ENCODE measurements at regions not wholly inside any gene's neighbourhood (a gene's known extent, or its start where the extent isn't known, plus 50 kb on each side); places are given as distances from the start of the nearest gene placed in this dataset.
"Not testable (repeated sequence)": the region's sequence is repeated elsewhere in the genome, so short reads cannot be mapped to it uniquely, and the experiment has no call there.

DNA sequence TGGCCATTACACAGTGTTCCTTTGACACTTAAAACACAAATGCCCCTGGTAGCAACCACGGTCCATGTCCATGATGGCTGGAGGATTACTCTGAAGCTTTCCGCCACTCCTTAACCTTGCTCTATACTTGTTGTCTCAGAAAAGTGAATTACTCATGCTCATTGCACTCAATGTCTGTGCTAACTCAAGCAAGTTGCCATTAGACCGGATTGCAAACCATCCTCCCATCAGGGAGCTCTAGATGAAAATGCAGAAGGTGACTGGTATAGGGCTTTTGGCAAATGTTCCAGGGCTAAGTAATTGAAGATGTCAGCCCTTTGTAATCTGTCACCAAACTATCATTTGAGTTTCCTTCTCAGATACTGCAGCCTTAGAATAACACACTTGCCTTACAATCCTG is 1288.3 kb upstream of the B3GALT2 start:
- DNase-seq: no peak

DNA sequence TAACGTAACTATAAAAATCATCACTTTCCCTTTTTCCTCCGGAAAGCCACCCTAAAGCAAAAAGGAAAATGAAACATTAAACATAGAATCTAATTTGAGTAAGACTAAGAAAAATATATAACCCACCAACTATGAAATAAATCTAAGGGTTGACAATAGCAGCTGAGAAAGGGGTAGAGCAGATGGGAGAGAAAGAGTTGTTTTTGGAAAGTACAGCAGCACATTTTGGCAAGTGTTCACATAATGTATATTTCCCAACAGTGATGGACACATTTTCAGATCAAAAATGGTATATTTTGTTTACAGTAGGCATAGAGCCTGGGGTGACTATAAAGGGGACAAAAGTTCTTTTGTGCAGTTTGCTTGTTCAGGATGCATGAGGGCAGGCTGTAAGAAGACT is 1287.4 kb upstream of the B3GALT2 start:
- no peak for DNase-seq

DNA sequence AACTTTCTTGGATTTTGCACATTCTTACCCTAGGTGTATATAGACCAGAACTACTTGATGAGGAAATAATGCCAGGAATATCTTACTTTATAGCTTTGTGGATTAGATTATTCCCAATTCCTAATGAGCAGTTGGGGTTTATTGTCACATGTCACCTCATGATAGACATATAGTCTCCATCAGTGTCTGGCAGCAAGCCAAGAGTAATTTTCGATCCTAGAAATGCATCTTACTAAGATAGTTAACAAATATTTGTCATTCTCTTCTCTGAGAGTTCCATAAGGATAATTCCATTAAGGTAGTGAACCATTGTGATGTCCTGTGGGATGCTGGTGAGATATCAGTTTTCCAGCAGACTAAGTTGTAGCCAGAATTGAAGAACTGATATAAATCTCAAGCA is 1282.9 kb upstream of the B3GALT2 start:
- no peak for DNase-seq

DNA sequence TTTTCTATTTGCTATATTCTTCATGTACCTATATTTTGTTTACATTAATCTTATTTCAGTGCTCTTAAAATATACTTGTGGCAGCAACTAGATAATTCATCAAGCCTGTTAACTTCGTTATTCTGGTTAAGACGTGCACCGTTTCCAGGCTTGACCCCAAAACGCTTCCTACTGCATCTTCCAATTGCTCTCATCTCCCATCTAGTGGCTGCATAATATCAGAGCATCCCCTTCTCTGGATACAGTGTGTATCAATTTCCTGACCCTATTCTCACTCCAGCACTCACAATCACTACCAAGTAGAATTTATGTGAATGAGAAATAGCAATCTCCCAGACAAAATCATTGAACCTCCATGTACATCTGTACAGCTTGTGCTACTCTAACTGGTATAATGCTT is 1280.3 kb upstream of the B3GALT2 start:
- DNase-seq: no peak

DNA sequence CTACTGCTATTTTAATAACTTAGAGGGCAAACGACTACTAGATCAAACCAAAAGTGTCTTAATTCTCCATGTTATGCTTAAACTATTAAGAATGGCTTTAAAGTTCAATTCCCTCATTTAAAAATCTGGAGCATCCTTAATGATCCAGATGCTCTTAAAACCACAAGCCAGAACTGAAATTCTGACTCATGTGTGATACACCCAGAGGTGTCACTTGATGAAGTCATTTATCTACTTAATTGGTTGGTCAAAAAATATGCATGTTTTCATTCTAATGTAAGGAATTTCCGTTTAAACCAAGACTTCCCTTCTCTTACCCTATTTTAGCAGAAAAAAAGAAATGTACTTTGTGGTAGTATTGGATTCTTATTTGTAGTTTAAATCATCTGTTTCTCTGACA is 1261.2 kb upstream of the B3GALT2 start:
- no peak for DNase-seq

DNA sequence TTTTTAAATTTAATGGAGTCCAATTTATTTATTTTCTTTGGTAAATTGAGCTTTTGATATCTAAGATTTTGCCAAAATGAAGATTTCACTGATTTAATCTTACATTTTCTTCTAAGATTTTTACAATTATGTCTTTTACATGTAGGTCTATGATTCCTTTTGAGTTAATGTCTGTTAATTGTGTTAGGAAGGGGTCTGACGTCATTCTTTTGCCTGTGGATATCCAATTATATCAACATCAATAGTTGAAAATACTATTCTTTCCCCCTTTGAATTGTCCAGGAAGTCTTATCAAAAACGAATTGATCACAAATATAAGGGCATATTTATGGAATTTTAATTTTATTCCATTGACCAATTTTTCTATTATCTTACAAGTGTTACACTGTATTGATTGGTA is 1258.8 kb upstream of the B3GALT2 start:
- DNase-seq: no peak

DNA sequence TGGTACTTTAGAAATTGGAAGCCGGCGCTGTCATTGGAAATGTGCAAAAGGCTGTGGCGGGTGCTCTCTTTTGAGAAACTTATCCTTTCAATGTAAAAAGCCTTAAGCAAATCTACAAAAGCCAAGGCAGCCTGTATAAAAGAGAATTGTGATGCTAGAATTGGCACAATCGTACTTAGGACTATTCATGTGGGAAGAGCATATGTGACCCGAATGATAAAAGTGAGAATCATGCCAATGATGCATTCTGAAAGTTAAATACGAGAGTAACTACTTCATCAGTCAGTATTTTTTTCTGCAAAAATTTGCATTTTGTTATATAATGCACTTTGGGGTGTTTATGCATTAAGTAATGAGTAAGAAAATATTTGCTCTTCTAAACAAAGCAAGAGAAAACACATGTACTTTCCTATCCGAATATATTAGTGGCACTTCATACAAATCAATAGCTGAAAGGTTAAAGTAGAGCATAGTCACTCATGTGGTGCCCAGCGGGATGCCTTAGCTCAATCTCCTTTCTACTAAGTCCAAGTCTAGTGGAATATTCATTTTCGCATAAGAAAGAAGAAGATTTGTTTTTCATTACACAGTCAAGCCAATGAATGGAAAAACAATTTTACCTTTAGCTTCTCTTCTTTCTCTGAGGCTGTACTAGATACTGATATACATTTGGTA is 1256.6 kb upstream of the B3GALT2 start:
- no peak for DNase-seq

DNA sequence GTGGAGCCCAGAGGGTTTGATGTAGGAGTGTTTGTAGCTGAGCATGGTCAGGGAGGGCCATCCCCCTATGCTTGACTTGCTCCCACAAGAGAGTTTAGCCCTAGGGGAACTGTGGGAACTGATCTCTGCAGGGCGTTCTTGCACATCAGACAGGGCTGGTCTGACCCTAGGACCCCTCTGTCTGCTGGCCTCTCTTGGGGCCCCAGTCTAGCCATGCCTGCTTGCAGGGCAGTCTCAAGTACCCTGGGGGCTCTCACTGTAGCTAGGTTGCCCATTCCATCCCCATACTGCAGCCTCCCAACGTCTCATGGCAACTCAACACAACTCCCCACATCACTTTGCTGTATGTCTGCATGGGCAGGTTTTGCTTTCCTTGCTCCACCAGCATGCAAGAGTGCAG is 1250.7 kb upstream of the B3GALT2 start:
- DNase-seq: no peak

DNA sequence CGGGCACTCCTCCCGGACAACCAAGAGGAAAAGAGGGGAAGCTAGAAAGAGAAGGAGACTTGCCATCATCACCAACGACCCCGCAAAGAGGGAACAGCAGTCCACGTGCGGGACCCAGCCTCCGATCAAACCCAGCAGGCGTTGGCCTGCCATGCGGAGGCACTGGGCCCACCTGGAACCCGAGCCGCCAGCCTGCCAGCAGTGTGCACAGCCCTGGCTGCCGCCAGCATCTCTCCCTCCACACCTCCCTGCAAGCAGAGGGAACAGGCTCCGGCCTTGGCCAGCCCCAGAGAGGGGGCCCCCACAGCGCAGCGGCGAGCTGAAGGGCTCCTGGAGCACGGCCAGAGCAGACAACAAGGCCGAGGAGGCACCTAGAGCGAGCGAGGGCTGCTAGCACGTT is 1244.7 kb upstream of the B3GALT2 start:
- no peak for DNase-seq

DNA sequence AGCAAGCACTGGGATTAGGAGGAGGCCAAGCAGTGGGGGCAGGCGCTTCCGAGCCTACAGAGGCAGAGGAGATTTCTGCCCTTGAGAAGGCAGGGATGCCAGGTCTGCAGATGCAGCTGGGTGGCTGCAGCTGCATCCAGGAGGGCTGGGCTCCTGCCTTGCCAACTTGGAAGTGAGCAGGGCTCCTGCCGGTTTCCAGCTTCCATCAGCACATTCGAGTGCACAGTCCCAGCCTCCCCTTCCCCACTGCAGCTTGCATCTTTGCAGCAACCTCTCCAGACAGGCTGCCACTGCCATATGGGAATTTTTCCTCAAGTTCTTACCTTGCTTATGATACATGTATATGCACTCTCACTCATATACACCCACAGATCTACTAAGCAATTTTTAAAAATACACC is 1234.3 kb upstream of the B3GALT2 start:
- DNase-seq: no peak

DNA sequence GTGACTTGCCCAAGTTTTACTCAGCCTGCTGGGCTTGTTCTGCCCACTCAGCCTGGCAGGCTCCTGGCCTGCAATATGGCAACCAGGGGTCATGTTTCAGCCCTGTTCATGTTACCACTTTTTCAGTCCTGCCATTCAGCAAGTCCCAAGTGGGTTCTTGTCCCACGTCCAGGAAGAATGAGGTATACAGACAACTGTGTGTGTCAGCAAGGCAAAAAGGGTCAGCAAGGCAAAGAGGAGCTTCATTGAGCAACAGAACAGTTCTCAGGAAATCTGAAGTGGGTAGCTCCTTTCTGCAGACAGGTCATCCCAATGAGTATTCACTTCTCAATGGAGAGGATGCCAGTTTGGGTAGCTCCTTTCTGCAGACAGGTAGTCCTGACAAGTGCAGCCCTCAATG is 1233.3 kb upstream of the B3GALT2 start:
- DNase-seq: no peak

DNA sequence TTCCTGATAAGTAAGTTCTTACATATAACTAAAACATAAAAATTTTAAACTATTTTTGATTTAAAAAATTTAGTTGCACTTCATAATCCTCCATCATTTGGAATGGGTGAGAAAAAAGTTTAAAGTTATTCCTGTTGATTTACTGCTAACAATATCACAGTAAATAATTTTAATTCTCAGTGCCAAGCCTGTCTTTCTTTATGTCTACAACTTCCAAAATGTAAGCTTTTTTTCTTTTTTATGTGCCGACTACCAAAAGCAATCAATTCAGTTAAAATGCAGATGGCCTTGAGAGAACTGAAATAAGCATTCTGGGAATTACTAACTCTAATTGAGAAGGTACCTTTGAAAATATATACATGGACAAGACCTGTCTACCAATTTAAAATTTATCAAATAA is 1224.3 kb upstream of the B3GALT2 start:
- DNase-seq: no peak

DNA sequence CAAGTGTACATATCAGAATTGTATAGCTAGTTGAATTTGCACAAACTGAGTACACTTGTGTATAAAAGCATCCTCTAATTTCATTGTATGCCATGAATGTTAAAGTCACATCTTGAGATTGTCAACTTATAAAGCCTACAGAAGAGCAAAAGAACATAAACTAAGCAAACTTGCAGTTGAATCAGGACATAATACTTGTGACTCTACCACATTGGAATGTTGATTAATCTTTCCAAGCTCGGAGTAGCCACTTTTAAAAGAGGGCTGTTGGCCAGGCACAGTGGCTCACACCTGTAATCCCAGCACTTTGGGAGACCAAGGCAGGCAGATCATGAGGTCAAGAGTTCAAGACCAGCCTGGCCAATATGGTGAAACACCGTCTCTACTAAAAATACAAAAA is 1220.8 kb upstream of the B3GALT2 start:
- DNase-seq: not testable (repeated sequence)

DNA sequence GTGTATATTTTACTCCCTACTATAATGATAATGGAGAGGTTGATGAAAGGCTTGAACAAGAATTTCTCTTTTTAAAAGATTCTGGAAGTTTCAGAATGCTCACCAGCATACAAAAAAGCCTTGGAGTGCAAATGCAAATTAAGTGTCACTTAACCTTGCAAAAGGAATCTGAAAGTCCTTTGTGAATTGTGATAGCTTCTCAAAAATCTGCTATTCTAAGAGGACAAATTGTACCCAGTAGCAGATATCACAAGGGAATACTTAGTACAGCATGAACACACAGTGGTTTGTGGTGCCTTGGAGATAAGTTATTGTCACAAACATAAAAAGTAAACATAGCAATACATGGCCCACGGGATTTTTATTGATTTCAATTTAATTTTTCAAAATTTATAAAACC is 1208.3 kb upstream of the B3GALT2 start:
- DNase-seq: no peak

DNA sequence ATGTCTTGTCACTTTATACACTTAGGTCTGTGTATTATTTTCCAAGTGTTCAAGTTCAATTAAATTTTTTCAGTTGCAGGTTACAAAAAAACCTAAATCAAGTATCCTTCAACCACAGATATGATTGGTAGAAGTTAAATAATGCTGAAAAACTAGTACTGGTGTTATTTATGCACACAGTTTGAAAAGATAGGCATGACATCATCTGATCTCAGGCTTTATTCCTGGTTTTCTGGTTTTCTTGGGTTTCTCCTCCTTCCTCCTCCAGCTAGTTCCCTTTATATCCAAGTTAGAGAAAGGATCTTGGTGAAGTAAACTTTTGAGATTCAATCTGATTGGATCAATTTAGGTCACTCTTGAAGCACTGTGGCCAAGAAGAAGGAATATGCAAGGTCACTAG is 1201.1 kb upstream of the B3GALT2 start:
- DNase-seq: no peak

DNA sequence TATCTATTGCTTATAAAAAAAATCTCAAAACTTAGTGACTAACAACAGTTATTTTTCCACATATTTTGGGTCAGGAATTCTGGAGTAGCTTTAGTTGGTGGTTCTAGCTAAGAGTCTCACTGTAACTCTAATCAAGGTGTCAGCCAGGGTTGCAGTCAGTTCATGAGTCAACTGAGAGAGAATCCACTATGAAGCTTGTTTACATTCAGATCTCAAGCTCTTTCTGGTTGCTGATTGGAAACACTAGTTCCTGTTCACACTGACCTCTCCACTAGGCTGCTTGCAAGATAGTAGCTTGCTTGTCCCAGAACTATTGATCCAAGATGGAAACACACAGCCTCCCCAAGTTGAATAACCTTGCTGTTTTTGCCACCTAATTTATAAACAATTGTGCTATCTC is 1192.1 kb upstream of the B3GALT2 start:
- no peak for DNase-seq

DNA sequence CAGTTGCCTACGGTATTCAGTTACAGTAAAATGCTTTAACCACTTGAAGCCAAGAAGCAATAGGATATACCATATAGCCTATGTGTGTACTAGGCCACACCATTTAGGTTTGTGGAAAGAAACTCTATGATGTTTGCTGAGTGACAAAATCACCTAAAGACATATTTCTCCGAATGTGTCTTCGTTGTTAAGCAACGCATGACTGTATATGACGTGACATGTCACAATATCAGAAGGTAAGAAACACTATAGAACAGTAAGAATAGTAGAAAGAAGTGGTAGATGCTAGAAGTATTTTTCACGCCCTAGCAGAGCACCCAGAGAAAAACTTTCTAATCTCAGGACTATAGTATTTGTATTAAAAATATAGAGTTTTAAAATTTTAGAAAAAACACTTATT is 1188.2 kb upstream of the B3GALT2 start:
- DNase-seq: no peak

DNA sequence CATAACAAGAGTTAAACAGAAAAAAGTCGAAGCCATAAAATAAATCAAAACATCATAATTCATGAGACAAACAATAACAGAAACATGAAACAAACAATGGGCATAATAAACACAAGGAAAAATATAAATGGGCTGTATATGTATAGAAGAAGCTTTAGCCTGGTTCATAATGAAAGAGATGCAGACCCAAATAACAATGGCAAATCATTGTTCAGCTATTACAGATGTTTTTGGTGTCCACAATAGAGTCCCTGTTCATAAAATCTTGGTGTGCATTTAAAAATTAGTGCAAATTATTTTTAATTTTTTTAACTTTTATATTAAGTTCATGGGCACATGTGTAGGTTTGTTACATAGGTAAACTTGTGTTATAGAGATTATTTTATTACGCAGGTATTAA is 1185.9 kb upstream of the B3GALT2 start:
- DNase-seq: no peak

DNA sequence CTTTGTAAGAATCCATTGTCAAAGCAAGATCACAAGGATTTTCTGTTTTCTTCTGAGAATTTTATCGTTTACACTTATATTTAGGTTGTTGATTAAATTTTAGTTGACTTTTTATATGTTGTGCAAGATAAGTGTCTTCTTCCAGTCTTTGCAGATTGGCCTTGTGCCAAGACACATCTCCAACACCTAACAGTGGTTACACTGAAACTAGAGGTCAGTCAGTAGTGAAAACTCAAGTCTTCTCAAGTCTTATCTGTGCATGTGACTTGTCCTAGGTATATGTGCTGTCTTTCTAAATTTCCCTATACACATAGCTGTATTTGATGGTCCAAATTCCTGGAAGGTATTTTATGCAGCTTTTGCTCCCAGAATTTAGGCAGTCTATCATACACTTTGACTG is 1183.2 kb upstream of the B3GALT2 start:
- DNase-seq: no peak

DNA sequence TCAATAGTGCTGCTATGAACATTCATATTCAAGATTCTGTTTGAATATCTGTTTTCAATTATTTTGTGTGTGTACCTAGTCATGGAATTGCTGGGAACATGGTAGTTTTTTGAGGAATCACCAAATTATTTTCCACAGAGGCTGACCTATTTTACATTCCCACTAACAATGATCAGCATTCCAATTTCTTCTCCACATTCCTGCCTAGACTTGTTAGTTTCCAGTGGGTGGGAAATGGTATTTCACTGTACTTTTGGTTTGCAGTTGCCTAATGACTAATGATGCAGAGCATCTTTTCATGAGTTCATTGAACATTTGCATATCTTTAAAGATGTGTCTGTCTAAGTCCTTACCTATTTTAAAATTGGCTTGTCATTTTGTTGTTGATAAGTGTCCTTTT is 1182.6 kb upstream of the B3GALT2 start:
- no peak for DNase-seq

DNA sequence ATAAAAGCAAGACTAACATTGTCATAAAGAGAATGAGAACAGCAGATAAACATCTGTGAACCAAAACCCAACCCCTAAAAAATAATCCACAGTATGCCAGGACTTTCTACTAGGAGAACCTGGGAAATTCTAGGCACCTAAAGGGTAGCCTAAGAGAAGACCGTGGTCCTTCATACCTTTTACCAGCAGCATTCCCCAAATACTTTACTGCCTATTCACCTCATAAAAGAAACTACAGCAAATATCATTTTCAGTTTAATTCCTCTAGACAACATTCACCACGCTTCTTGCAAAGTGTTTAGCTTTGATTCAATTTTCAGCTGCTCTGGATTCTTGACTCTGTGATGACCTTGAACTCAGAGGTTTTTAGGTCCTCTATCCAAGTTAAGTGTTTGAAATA is 1180.7 kb upstream of the B3GALT2 start:
- DNase-seq: no peak

DNA sequence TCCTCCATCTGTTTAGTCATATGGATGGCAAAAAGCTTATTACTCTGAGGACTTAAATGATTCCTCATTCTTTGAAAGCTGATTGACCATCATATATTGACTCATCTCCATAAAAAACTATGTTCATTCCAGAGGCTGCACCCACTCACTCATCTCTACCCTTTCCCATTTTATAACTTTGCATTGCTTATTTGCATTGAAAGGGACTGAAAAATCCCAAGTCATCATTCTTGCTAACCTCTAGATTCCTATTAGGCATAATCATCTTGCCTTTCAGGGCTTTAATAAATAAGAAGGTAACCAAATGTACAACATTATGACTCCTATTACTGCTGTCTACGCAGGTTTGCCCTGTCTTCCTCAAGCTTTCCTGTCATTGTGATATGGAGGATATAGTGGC is 1180.3 kb upstream of the B3GALT2 start:
- no peak for DNase-seq

DNA sequence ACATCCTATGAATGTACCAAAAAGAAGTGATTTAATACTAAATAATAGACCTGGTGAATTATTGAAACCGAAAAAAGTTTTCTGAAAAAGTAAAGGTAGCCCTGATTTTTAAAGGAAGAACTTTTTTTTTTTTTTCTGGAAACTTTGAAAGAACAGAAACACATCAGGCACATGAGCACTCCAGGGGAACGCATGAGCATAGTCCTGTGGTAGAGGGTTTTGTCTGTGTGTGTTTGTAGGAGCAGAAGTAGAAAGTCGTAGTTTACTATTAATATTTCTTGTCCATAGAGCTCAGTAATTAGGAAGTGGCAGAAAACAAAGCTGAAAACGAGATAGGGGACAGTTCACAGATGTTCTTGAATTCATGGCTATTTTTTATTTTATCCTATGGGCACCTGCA is 1175.9 kb upstream of the B3GALT2 start:
- no peak for DNase-seq

DNA sequence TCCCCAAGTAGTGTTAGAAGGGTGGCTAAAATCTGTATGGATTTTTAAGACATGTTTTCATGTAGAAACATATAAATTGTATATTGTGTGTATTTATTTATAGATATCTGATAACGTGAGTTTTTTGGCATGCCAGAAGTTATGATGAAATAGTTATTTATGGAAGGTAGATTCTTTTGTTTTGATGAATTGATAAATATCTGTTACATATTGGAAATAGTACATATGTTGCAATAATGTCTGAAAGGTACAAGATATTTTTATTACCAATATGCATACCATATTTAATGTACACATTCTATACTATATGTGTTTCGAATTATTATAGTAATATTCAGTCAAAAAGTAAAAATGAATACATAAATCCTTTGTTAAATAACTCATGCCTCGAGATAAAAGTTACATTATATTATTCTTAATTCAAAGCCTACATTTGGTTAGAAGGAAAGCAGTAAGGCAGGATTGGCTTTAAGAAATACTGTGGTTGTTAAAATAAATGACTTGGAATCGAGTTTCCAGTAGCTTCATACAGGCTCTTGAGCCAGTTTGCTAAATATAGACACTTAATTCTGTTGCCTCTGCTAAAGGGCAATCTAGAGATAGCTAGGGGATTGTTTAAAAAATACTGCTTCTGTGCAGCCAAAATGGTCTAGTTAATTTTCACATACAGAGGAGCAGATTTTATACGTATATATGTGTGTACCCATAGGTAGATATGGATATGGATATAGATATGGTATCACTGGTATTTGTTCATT is 1175.1 kb upstream of the B3GALT2 start:
- no peak for DNase-seq

DNA sequence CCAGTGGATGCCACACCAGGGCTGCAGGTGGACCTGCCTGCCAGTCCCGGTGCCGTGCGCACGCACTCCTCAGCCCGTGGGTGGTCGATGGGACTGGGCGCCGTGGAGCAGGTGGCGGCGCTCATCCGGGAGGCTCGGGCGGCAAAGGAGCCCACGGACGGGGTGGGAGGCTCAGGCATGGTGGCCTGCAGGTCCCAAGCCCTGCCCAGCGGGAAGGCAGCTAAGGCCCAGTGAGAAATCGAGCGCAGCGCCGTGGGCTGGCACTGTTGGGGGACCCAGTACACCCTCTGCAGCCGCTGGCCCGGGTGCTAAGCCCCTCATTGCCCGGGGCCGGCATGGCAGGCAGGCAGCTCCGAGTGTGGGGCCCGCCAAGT is 1171.8 kb upstream of the B3GALT2 start:
- DNase-seq: no peak

All from stimulated activated CD4-positive, alpha-beta T cell treated with anti-CD3 and anti-CD28 coated beads, Interleukin-4, amount 100 ng/mL, for 24 hours (primary cell).